H1 (cell line): ENCODE measurements at regions not wholly inside any gene's neighbourhood (a gene's known extent, or its start where the extent isn't known, plus 50 kb on each side); places are given as distances from the start of the nearest gene placed in this dataset.

Experiments used
- CTCF ChIA-PET: fragments of 300-600 bp; sonication (Branson Sonifier 250); formaldehyde crosslinking; loops from one replicate; lab custom pipeline; 2021; ENCODE audit not compliant: partially characterized antibody; lab: Charles Lee
- POLR2A ChIA-PET: fragments of 300-600 bp; sonication (Branson Sonifier 250); formaldehyde crosslinking; loops from one replicate; lab custom pipeline; 2021; ENCODE audit warnings: inconsistent platforms; ENCODE audit not compliant: partially characterized antibody; lab: Charles Lee
- DNase-seq, 2 experiments: peaks; one replicate each; pipeline versions ENCODE4 v3.0.0 to v3.0.0-alpha.2; 2010 to 2022; ENCODE audit warnings: low spot score in 2 of 2, low read depth in 1 of 2, mixed read lengths in 1 of 2
- FAIRE-seq: peaks from 2 replicates; lab custom pipeline; 2011; peaks lifted over from hg19 to GRCh38; lab: Jason Lieb, UNC
- H2AFZ ChIP-seq: 2 replicates; pipeline ENCODE4 v1.8.1; 2012; ENCODE audit warnings: low read length, inconsistent platforms
- H2AK5ac ChIP-seq: 2 replicates; pipeline ENCODE4 v1.6.1; 2013; ENCODE audit warnings: low read depth, low read length
- H2BK120ac ChIP-seq: replicated peaks from 2 replicates; pipeline ENCODE3; 2013; ENCODE audit warnings: low read depth, low read length, inconsistent platforms
- H2BK12ac ChIP-seq: 2 replicates; pipeline ENCODE4 v1.6.1; 2013; ENCODE audit warnings: low read depth, low read length
- H2BK15ac ChIP-seq: 2 replicates; pipeline ENCODE4 v1.6.1; 2013; ENCODE audit warnings: low read length
- H2BK20ac ChIP-seq: 2 replicates; pipeline ENCODE4 v1.6.1; 2013; ENCODE audit warnings: low read length
- H2BK5ac ChIP-seq: 2 replicates; pipeline ENCODE4 v1.6.1; 2013; ENCODE audit warnings: low read depth, low read length
- H3K14ac ChIP-seq: 2 replicates; pipeline ENCODE4 v1.6.1; 2013; ENCODE audit warnings: inconsistent platforms; ENCODE audit not compliant: insufficient read length
- H3K18ac ChIP-seq: 2 replicates; pipeline ENCODE4 v1.6.1; 2013; ENCODE audit warnings: low read length; ENCODE audit errors: extremely low read depth
- H3K23ac ChIP-seq: 2 replicates; pipeline ENCODE4 v1.6.1; 2013; ENCODE audit warnings: inconsistent platforms; ENCODE audit not compliant: insufficient read length
- H3K23me2 ChIP-seq: 2 replicates; pipeline ENCODE4 v1.6.1; 2013; ENCODE audit warnings: low read depth, low read length
- H3K27ac ChIP-seq: 2 replicates; pipeline ENCODE4 v1.6.1; 2011; ENCODE audit warnings: low read depth, low read length, inconsistent platforms
- H3K27me3 ChIP-seq, 4 experiments: replicated peaks in 1 of 4; 1 replicate in 1 of 4; 2 replicates in 3 of 4; pipeline versions ENCODE4 v1.6.1 to v1.8.1; 2011 to 2013; ENCODE audit warnings: low read length in 3 of 4, mild to moderate bottlenecking in 3 of 4, inconsistent platforms in 2 of 4, mixed read lengths in 2 of 4, moderate library complexity in 1 of 4; ENCODE audit not compliant: control insufficient read depth in 3 of 4, insufficient read depth in 3 of 4; ENCODE audit errors: extremely low read depth in 1 of 4
- H3K36me3 ChIP-seq, 4 experiments: 2 replicates each; pipeline versions ENCODE4 v1.6.1 to v1.8.1; 2011 to 2013; ENCODE audit warnings: mild to moderate bottlenecking in 4 of 4, low read length in 3 of 4, moderate library complexity in 2 of 4, control low read depth in 1 of 4, inconsistent platforms in 1 of 4; ENCODE audit not compliant: insufficient read depth in 4 of 4, control insufficient read depth in 2 of 4
- H3K4ac ChIP-seq: replicated peaks from 2 replicates; pipeline ENCODE3; 2013; ENCODE audit warnings: low read length, low read depth, mixed read lengths, inconsistent platforms; ENCODE audit not compliant: insufficient read length
- H3K4me1 ChIP-seq, 4 experiments: replicated peaks in 1 of 4; 1 replicate in 1 of 4; 2 replicates in 3 of 4; pipeline versions ENCODE4 v1.6.1 to v1.8.1; 2011 to 2013; ENCODE audit warnings: low read length in 3 of 4, inconsistent platforms in 2 of 4, mixed read lengths in 1 of 4; ENCODE audit not compliant: insufficient read depth in 4 of 4, control insufficient read depth in 3 of 4
- H3K4me2 ChIP-seq, 2 experiments: 2 replicates each; pipeline versions ENCODE4 v1.6.1 to v1.8.1; 2011 to 2013; ENCODE audit warnings: low read depth in 2 of 2, low read length in 2 of 2, control low read depth in 1 of 2, inconsistent platforms in 1 of 2, mild to moderate bottlenecking in 1 of 2; ENCODE audit not compliant: insufficient read depth in 1 of 2
- H3K4me3 ChIP-seq, 4 experiments: fragments of 200-600, 300-600 bp in 1 of 4; sonication (generic), shearing (Covaris generic), sonication (Bioruptor Twin) in 1 of 4; 2 replicates each; pipeline versions ENCODE4 v1.5.1 to v1.8.1; 2011 to 2016; ENCODE audit warnings: low read length in 4 of 4, low read depth in 3 of 4, control low read depth in 2 of 4, inconsistent platforms in 2 of 4, mild to moderate bottlenecking in 2 of 4, mixed read lengths in 1 of 4, moderate library complexity in 1 of 4; ENCODE audit not compliant: insufficient read depth in 2 of 4; ENCODE audit errors: extremely low read depth in 1 of 4
- H3K56ac ChIP-seq: replicated peaks from 2 replicates; pipeline ENCODE3; 2013; ENCODE audit warnings: low read depth, mild to moderate bottlenecking, mixed read lengths, low read length, inconsistent platforms; ENCODE audit not compliant: insufficient read length
- H3K79me1 ChIP-seq: 2 replicates; pipeline ENCODE4 v1.6.1; 2013; ENCODE audit warnings: low read depth, low read length, control low read depth
- H3K79me2 ChIP-seq, 2 experiments: 2 replicates each; pipeline versions ENCODE4 v1.6.1 to v1.8.1; 2012 to 2013; ENCODE audit warnings: low read length in 2 of 2, mild to moderate bottlenecking in 2 of 2, inconsistent platforms in 1 of 2; ENCODE audit not compliant: insufficient read depth in 2 of 2, control insufficient read depth in 1 of 2
- H3K9ac ChIP-seq, 4 experiments: replicated peaks in 1 of 4; 1 replicate in 1 of 4; 2 replicates in 3 of 4; pipeline versions ENCODE4 v1.6.1 to v1.8.1; 2011 to 2013; ENCODE audit warnings: low read depth in 3 of 4, low read length in 3 of 4, control low read depth in 2 of 4, mild to moderate bottlenecking in 2 of 4, moderate library complexity in 2 of 4, inconsistent platforms in 1 of 4; ENCODE audit errors: extremely low read depth in 1 of 4
- H3K9me3 ChIP-seq, 2 experiments: 2 replicates each; pipeline versions ENCODE4 v1.6.1 to v1.8.1; 2012 to 2013; ENCODE audit warnings: mild to moderate bottlenecking in 2 of 2, moderate library complexity in 2 of 2, control low read depth in 1 of 2, inconsistent platforms in 1 of 2, low read depth in 1 of 2, low read length in 1 of 2, mixed read lengths in 1 of 2; ENCODE audit not compliant: insufficient read depth in 2 of 2
- H4K20me1 ChIP-seq, 2 experiments: replicated peaks in 1 of 2; 2 replicates each; pipeline versions ENCODE3 to v1.8.1; 2011 to 2013; ENCODE audit warnings: inconsistent platforms in 2 of 2, low read length in 2 of 2, mild to moderate bottlenecking in 1 of 2; ENCODE audit not compliant: insufficient read depth in 2 of 2, control insufficient read depth in 1 of 2
- H4K5ac ChIP-seq: 2 replicates; pipeline ENCODE4 v1.6.1; 2013; ENCODE audit warnings: low read length, low read depth, mixed read lengths, inconsistent platforms; ENCODE audit not compliant: insufficient read length
- H4K8ac ChIP-seq: 2 replicates; pipeline ENCODE4 v1.8.0; 2013; ENCODE audit warnings: mild to moderate bottlenecking, moderate library complexity, low read length, inconsistent platforms; ENCODE audit not compliant: insufficient read depth; ENCODE audit errors: extremely low read depth
- H4K91ac ChIP-seq: replicated peaks from 2 replicates; pipeline ENCODE3; 2013; ENCODE audit warnings: low read length, mixed read lengths, inconsistent platforms; ENCODE audit not compliant: insufficient read length
- BCL11A ChIP-seq, 2 experiments: IDR thresholded peaks; one replicate each; pipeline ENCODE4 v1.6.1; 2011; ENCODE audit warnings: low read depth in 2 of 2, low read length in 2 of 2, mild to moderate bottlenecking in 2 of 2
- JUND ChIP-seq: IDR thresholded peaks from 2 replicates; pipeline ENCODE4 v1.6.1; 2011; ENCODE audit warnings: mild to moderate bottlenecking, improper control_type of control experiment, low read length
- KDM1A ChIP-seq: fragments of 200-600, 300-600 bp; sonication (generic); IDR thresholded peaks from 2 replicates; pipeline ENCODE4 v1.7.1; 2016; ENCODE audit warnings: mild to moderate bottlenecking, low read length, borderline replicate concordance
- NRF1 ChIP-seq: IDR thresholded peaks from 2 replicates; pipeline ENCODE4 v1.6.1; 2011; ENCODE audit warnings: mild to moderate bottlenecking, low read depth, low read length, improper control_type of control experiment
- POU5F1 ChIP-seq: IDR thresholded peaks from 2 replicates; pipeline ENCODE4 v1.6.1; 2011; ENCODE audit warnings: low read depth, mild to moderate bottlenecking, low read length, moderate library complexity
- WGBS, 2 experiments: shearing (Covaris generic) in 1 of 2; methylation state at CpG; one replicate each; pipeline versions ENCODE4 v1.1.6 to v1.1.7; 2013 to 2015; ENCODE audit warnings: low lambda C conversion rate in 2 of 2, mixed read lengths in 2 of 2, inconsistent platforms in 1 of 2, low coverage in 1 of 2, missing lambda C conversion rate in 1 of 2; ENCODE audit not compliant: insufficient replicate concordance in 2 of 2, insufficient coverage in 1 of 2, insufficient read length in 1 of 2; ENCODE audit errors: extremely low coverage in 1 of 2, missing lambda C conversion rate in 1 of 2; 5-methylcytosine and 5-hydroxymethylcytosine counted together

DNA sequence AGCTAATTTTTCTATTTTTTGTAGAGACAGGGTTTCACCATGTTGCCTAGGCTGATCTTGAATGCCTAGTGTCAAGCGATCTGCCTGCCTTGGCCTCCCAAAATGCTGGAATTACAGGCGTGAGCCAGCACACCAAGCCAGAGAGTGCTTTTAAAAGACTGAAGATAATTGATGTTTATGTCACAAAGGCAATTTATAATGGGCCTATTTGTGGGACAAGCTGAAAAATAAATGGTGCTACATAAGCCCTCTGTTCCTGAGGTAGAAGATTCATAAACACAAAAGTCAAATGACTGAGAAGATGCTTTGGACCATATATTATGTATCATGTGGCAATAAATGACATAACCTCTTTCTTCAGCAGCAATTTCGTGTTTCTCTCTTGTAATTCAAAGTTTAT, 329.6 kb downstream of the GABRB2 start:
- WGBS, 2 experiments: 89% methylated on average over 3 of the region's 3 CpGs; no CpG with 5 or more reads in 1 of the 2 experiments
- Histone ChIP-seq H2BK20ac (no peak overlapping the region), H3K4me3 (no peak overlapping the region), H2BK120ac (no peak overlapping the region), H2BK12ac (no peak overlapping the region)
- TF ChIP-seq BCL11A (IDR thresholded peaks at IDR 0.05; ENCODE audit: low read depth in 2 of 2, low read length in 2 of 2): no peak
- no peak for TF ChIP-seq POU5F1
- TF ChIP-seq JUND: no peak
- no peak for TF ChIP-seq KDM1A
- TF ChIP-seq NRF1: no peak
- TF ChIP-seq, all 59 proteins: peak for 0
- H3K36me3 ChIP-seq: no peaks in the 10 kb centered on the region
- no peaks in the 10 kb centered on the region for H4K20me1 ChIP-seq
- H3K27me3 ChIP-seq: no peaks in the 10 kb centered on the region
- H4K91ac ChIP-seq: no peak overlapping the region
- no peak overlapping the region for H4K8ac ChIP-seq
- H3K23me2 ChIP-seq: no peaks in the 10 kb centered on the region; the same call in 1 of the 2 replicates
- H2AK5ac ChIP-seq: no peak overlapping the region
- ChIA-PET POLR2A (no interaction called here), CTCF (no interaction called here)
- H3K9me3 ChIP-seq: no peaks in the 10 kb centered on the region
- no peak overlapping the region for H2BK5ac ChIP-seq
- no peak overlapping the region for H3K14ac ChIP-seq
- H3K23ac ChIP-seq: no peak overlapping the region
- DNase-seq: no peak
- no peak overlapping the region for H3K56ac ChIP-seq
- H3K79me1 ChIP-seq: no peaks in the 10 kb centered on the region
- H3K4me1 ChIP-seq: no peaks in the 10 kb centered on the region
- no peak overlapping the region for H3K9ac ChIP-seq
- no peak overlapping the region for H3K4me2 ChIP-seq
- no peak overlapping the region for H4K5ac ChIP-seq
- no peak overlapping the region for H3K27ac ChIP-seq
- no peak overlapping the region for H3K4ac ChIP-seq
- no peak overlapping the region; the same call in 1 of the 2 replicates for H2AFZ ChIP-seq
- H2BK15ac ChIP-seq: no peak overlapping the region
- FAIRE-seq: no peak
- no peaks in the 10 kb centered on the region for H3K79me2 ChIP-seq
- no peak overlapping the region for H3K18ac ChIP-seq
